Ovary (tissue), 3 donors: ENCODE measurements at regions not wholly inside any gene's neighbourhood (a gene's known extent, or its start where the extent isn't known, plus 50 kb on each side); places are given as distances from the start of the nearest gene placed in this dataset.

ENCODE experiments used
- EP300 ChIP-seq: sonication (generic); formaldehyde crosslinking; IDR thresholded peaks from one replicate; pipeline ENCODE4 v1.6.1; 2017; ENCODE audit warnings: antibody characterized with exemption
- TF ChIP-seq, protein P1 (sequence below), 3 donors: fragments of 450-650 bp in 2 of 3; fragments of 200-600 bp in 1 of 3; IDR thresholded peaks; one replicate each; pipeline versions ENCODE4 v1.5.1 to v1.8.0; 2016 to 2022; ENCODE audit warnings: antibody characterized with exemption in 3 of 3, mild to moderate bottlenecking in 1 of 3
- donor health status: DM: no; HTN: no; CAD: no.

DNA sequence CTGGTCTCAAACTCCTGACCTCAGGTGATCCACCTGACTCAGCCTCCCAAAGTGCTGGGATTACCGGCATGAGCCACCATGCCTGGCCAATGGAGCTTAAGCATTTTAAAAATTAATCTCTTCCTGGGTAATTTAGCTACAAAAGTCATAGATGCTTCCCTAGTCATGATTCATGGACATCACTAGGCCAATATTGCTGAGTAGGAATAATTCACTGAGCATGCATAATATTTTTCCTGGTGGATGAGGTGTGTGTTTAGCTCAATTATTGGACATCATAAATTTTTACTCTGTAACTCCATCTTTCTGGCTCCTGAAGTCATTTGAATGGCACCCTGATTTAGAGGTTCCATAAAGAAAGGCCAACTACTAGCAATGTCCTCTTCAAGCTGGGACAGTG, 512.9 kb upstream of the AGTR1 start:
- TF ChIP-seq, protein P1, sequence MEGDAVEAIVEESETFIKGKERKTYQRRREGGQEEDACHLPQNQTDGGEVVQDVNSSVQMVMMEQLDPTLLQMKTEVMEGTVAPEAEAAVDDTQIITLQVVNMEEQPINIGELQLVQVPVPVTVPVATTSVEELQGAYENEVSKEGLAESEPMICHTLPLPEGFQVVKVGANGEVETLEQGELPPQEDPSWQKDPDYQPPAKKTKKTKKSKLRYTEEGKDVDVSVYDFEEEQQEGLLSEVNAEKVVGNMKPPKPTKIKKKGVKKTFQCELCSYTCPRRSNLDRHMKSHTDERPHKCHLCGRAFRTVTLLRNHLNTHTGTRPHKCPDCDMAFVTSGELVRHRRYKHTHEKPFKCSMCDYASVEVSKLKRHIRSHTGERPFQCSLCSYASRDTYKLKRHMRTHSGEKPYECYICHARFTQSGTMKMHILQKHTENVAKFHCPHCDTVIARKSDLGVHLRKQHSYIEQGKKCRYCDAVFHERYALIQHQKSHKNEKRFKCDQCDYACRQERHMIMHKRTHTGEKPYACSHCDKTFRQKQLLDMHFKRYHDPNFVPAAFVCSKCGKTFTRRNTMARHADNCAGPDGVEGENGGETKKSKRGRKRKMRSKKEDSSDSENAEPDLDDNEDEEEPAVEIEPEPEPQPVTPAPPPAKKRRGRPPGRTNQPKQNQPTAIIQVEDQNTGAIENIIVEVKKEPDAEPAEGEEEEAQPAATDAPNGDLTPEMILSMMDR (IDR thresholded peaks at IDR 0.05) = no peak
- no peak for TF ChIP-seq EP300
